Chondrocyte (in vitro differentiated cells): ENCODE measurements at regions not wholly inside any gene's neighbourhood (a gene's known extent, or its start where the extent isn't known, plus 50 kb on each side); places are given as distances from the start of the nearest gene placed in this dataset.

Experiments used
- DNase-seq: peaks from one replicate; pipeline ENCODE4 v3.0.0; 2021; ENCODE audit warnings: mixed read lengths, low spot score
- H3K27ac Mint-ChIP-seq: one replicate; pipeline ENCODE4 v1.8.0; 2021; ENCODE audit warnings: mild to moderate bottlenecking, moderate library complexity, mixed read lengths; ENCODE audit not compliant: unreplicated experiment
- H3K27me3 Mint-ChIP-seq: 2 replicates; pipeline ENCODE4 v1.8.0; 2021; ENCODE audit warnings: low read depth, mixed read lengths
- H3K36me3 Mint-ChIP-seq: 2 replicates; pipeline ENCODE4 v1.8.0; 2021; ENCODE audit warnings: low read depth, mixed read lengths
- H3K4me1 Mint-ChIP-seq: 2 replicates; pipeline ENCODE4 v1.8.0; 2021; ENCODE audit warnings: low read depth, mild to moderate bottlenecking, mixed read lengths
- H3K4me3 Mint-ChIP-seq: one replicate; pipeline ENCODE4 v1.8.0; 2021; ENCODE audit warnings: mild to moderate bottlenecking, moderate library complexity, mixed read lengths; ENCODE audit not compliant: unreplicated experiment
- H3K9me3 Mint-ChIP-seq: 2 replicates; pipeline ENCODE4 v1.8.0; 2021; ENCODE audit warnings: low read depth, mixed read lengths
- TF ChIP-seq, protein P1 (sequence below): fragments of 200-600 bp; sonication (generic); IDR thresholded peaks from 2 replicates; pipeline ENCODE4 v1.5.0; 2021; ENCODE audit warnings: antibody characterized with exemption, mild to moderate bottlenecking, moderate library complexity

DNA sequence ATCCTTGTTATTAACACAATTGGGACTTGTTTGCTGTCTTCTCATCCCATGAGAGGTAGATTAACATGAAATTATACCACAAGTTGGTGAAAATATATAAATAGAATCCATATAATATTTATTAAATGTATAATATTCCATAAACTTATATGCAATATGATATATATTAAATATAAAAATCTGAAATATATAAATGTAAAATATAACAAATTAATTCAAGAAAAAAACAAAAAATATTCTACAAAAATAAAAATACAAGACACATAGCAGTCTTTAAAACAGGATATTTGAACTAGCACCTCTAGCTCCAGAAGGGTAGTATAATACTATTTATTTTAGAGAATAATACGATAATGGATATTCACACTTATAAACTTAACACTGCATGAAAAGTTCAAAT is 603.3 kb upstream of the FLRT2 start:
- Mint-ChIP-seq H3K4me3 (no peak overlapping the region), H3K27me3 (no peaks in the 10 kb centered on the region), H3K9me3 (no peaks in the 10 kb centered on the region), H3K27ac (no peak overlapping the region), H3K36me3 (no peaks in the 10 kb centered on the region), H3K4me1 (no peaks in the 10 kb centered on the region)
- TF ChIP-seq, protein P1, sequence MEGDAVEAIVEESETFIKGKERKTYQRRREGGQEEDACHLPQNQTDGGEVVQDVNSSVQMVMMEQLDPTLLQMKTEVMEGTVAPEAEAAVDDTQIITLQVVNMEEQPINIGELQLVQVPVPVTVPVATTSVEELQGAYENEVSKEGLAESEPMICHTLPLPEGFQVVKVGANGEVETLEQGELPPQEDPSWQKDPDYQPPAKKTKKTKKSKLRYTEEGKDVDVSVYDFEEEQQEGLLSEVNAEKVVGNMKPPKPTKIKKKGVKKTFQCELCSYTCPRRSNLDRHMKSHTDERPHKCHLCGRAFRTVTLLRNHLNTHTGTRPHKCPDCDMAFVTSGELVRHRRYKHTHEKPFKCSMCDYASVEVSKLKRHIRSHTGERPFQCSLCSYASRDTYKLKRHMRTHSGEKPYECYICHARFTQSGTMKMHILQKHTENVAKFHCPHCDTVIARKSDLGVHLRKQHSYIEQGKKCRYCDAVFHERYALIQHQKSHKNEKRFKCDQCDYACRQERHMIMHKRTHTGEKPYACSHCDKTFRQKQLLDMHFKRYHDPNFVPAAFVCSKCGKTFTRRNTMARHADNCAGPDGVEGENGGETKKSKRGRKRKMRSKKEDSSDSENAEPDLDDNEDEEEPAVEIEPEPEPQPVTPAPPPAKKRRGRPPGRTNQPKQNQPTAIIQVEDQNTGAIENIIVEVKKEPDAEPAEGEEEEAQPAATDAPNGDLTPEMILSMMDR = no peak
- no peak for DNase-seq

DNA sequence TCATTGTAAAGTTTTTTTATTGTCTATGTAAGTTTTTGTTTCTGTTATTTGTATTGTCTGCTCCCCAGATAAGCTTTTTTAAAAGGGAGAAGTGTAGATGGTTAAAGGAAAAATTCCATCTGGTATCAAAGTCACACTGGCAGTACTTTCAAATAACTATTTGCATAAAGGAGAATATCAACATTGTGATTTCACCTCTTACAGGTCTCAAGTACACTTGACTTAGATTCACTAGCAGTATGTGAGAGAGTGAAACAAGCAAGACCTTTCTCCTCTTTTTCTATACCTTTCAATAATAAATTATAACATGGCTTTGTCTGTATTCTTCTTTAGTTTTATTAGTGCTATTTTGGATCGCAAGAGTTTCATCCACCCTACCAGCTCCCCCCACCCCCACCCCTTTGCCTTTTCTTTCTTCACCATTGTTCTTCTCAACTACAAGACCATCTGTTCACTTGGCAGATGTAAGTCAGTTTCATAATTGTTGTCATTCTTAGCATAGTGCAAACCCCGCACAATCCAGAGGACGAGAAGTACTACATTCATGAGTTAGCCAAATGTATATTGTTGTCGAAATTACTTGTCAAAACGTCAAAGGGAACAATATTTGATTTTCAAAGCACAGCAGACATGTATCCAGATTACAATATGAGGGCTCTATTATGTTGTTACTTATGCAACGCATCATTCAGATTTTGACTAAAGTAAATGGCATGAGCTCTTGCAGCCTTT is 602.7 kb upstream of the FLRT2 start:
- H3K36me3 Mint-ChIP-seq = no peaks in the 10 kb centered on the region
- no peaks in the 10 kb centered on the region for H3K9me3 Mint-ChIP-seq
- no peak for DNase-seq
- no peaks in the 10 kb centered on the region for H3K27me3 Mint-ChIP-seq
- H3K4me3 Mint-ChIP-seq = no peak overlapping the region
- no peaks in the 10 kb centered on the region for H3K4me1 Mint-ChIP-seq
- TF ChIP-seq, protein P1 = no peak
- no peak overlapping the region for H3K27ac Mint-ChIP-seq

DNA sequence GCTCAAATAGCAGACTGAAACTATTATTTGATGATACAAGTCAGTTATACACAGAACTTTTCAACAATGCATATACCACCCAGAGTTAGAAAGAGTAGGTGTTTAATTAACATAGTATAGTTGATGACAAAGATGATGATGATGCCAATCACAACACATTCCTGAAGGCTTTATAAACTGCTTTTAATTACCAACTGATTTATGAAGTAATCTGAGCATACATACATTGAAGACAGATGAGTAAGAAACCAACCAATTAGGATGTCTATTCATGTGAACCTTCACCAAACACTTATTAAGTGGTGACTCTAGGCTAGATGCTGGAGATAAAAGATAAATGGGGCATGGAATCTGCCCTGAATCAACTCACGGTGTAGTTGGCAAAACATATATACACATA is 600.9 kb upstream of the FLRT2 start:
- Mint-ChIP-seq H3K4me1 (no peaks in the 10 kb centered on the region), H3K9me3 (no peaks in the 10 kb centered on the region), H3K36me3 (no peaks in the 10 kb centered on the region), H3K4me3 (no peak overlapping the region), H3K27ac (no peak overlapping the region), H3K27me3 (no peaks in the 10 kb centered on the region)
- TF ChIP-seq, protein P1 = no peak
- DNase-seq = no peak

DNA sequence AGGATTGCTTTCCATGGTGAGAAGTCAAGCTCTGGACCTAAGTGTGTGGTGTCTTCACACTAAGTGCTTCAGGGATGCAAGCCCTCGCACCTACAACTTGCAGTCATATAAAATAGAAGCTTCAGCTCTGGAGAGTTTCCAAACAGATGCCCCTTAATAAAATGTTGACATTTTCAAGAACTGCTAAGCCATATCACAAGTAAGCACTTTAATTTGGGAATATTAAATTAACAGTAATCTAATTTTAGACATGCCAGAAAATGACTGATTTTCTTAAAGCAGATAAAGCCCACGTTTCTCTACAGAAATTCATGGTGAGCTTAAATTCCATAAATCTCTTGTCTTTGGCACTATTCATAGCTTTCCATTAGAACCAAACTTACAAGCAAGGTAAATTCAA is 600.1 kb upstream of the FLRT2 start:
- no peaks in the 10 kb centered on the region for H3K27me3 Mint-ChIP-seq
- peaks cover 3% of the 10 kb centered on the region for H3K9me3 Mint-ChIP-seq
- no peaks in the 10 kb centered on the region for H3K36me3 Mint-ChIP-seq
- no peak overlapping the region for H3K27ac Mint-ChIP-seq
- no peak for DNase-seq
- no peaks in the 10 kb centered on the region for H3K4me1 Mint-ChIP-seq
- H3K4me3 Mint-ChIP-seq = no peak overlapping the region
- TF ChIP-seq, protein P1 = no peak

GRCh38 chr14:84937016-84937415 is 592.9 kb upstream of the FLRT2 start:
- TF ChIP-seq, protein P1 = no peak
- H3K27me3 Mint-ChIP-seq = no peaks in the 10 kb centered on the region
- H3K4me1 Mint-ChIP-seq = no peaks in the 10 kb centered on the region
- peaks cover 2% of the 10 kb centered on the region for H3K36me3 Mint-ChIP-seq
- no peak overlapping the region for H3K4me3 Mint-ChIP-seq
- DNase-seq = no peak
- no peak overlapping the region for H3K27ac Mint-ChIP-seq
- H3K9me3 Mint-ChIP-seq = peaks cover 10% of the 10 kb centered on the region
